HCEC 1CT (cell line): ENCODE measurements at regions not wholly inside any gene's neighbourhood (a gene's known extent, or its start where the extent isn't known, plus 50 kb on each side); places are given as distances from the start of the nearest gene placed in this dataset.

ENCODE experiments used
- DNase-seq: peaks from one replicate; pipeline ENCODE4 v3.0.0-alpha.2; 2017

DNA sequence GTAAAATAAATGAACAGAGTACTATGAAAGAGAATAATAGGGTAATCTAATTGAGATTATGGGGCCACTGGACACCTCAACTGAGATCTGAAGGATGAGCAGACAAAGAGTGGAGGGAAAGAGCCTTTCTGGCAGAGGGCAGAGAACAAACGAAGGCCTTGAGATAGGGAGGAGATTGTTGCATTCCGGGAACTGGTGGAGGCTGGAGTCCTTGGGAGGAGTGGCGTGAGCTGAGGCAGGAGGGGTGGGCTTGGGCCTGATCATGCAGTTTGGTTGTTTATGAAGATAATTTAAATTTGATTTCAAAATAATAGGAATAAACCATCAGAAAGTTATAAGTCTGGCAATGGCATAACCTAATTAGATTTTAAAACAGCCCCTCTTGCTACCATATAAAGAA lies 59.5 kb upstream of the GALNT15 start:
- no peak for DNase-seq

DNA sequence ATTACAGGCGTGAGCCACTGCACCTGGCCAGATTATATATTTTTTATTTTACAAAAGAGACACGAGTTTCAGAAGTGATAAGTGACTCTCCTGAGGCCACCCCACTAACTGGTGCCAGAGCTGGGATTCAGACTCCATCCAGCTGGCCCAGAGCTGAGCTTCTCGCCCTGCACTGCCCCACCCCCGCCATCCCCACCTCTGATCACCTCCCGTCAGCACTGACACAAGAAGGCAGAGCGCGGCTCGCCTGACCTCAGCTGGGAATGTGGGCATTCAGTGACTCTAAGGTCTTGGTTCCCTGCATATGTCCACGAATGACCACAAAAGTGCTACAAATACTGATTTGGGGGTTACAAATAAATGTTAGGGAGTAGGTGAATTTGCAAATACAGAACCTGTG lies 56.1 kb upstream of the GALNT15 start:
- DNase-seq = no peak

DNA sequence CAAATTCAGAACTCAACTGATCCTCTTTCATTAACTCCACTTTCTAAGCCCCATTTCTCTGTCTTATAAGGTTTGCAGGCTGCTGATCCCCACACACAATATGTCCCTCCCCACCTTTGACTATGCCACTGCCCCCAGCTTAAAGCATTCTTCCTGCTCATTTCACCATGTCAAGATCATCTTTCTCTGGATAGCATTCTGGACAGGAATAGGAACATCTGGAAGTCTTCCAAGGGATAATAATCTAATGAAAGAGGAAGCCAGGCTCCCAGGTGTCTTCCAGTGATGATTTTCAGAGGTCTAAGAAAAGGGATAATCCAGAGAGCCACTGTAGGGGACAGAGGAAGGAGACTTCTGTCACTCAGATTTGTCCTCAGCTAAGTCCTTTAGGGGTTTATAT lies 54.6 kb upstream of the GALNT15 start:
- no peak for DNase-seq

DNA sequence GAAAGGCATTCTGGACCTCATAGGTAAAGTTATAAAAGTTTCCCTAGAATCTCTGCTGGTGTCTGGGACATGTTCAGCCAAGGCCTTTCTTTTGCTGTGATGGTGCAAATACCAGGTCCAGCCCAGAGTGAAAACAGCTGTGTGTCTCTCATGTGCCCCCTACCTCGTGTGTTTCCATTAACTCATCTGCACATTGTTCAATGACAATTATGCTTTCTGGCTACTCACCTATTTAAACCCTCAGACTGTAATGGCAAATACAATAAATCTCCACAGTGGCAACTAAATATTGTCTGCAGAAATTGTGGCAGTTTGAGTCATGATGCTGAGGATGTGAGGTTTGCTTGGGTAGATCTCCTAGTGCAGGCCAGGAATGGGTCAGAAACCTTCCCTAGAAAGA lies 53.1 kb upstream of the GALNT15 start:
- no peak for DNase-seq

DNA sequence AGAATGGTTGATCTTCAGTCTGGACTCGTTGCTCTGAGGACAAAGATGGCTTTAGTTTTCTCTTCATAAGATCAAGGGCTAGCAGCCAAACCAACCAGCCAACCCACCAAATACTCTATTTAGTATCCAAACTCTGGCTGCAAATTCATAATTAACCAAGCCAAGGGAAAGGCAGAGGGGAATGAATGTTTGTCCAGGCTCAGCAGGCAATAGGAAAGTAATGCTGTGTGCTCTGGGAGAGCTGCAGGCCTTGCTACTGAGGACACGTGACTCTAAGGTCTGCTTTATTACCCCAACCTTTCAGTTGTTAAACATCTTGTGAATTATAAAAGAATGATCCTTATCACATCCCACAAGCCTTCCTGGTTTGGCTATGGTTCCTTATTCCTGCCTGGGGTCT lies 52.3 kb upstream of the GALNT15 start:
- DNase-seq = no peak

DNA sequence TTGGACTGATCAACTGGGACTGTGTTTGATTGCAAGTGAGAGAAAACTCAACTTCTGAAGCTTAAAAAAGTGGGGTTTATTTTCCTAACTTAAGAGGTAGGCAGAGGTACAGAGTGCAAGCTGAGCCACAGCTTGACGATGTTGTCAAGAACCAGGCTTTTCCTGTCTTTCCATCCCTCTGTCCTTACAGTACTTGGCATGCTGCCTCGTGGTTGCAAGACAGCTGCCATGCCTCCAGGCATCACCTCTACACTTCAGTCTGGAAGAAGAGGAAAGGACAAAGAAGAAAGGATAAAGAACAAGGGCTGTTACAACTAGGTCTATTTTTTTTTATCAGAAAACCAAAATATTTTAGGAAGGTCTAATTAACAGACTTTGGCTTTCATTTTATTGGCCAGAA lies 51.8 kb upstream of the GALNT15 start:
- DNase-seq = no peak

DNA sequence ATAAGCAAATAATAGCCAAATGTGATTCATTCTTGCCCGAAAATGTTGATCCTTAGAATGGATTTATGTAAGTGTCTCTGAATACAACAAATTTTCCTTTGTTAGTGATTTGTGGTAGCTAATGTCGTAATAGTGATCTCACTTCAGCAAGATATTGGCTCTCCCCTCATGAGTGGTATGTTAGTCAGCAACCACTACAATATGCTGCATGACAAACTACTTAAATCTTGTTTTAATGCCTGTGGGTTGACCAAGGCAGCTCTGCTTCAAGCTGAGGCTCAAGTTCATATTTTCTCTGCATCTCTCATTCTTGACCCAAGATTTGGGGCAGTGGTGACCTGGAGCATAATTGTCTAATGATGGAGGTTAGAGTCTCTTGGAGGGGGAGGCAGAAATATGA lies 49.8 kb upstream of the GALNT15 start:
- peak; percentile 100 for DNase-seq
